HUES48 (cell line): ENCODE measurements at regions not wholly inside any gene's neighbourhood (a gene's known extent, or its start where the extent isn't known, plus 50 kb on each side); places are given as distances from the start of the nearest gene placed in this dataset.
"Not testable (repeated sequence)": the region's sequence is repeated elsewhere in the genome, so short reads cannot be mapped to it uniquely, and the experiment has no call there.

ENCODE experiments used
- H3K27ac ChIP-seq: one replicate; pipeline ENCODE4 v1.7.0; 2013; ENCODE audit warnings: low read depth, low read length, inconsistent platforms
- H3K27me3 ChIP-seq: 2 replicates; pipeline ENCODE4 v1.6.1; 2013; ENCODE audit warnings: mild to moderate bottlenecking, low read length; ENCODE audit not compliant: control insufficient read depth, insufficient read depth
- H3K36me3 ChIP-seq: 2 replicates; pipeline ENCODE4 v1.6.1; 2013; ENCODE audit warnings: low read length; ENCODE audit not compliant: control insufficient read depth, insufficient read depth
- H3K4me1 ChIP-seq: 2 replicates; pipeline ENCODE4 v1.6.1; 2013; ENCODE audit warnings: mild to moderate bottlenecking, low read length; ENCODE audit not compliant: control insufficient read depth, insufficient read depth
- H3K4me3 ChIP-seq: 2 replicates; pipeline ENCODE4 v1.5.1; 2013; ENCODE audit warnings: mild to moderate bottlenecking, low read depth, low read length
- H3K9ac ChIP-seq: 2 replicates; pipeline ENCODE4 v1.6.1; 2013; ENCODE audit warnings: mild to moderate bottlenecking, low read depth, low read length, moderate library complexity
- H3K9me3 ChIP-seq: 2 replicates; pipeline ENCODE4 v1.6.1; 2013; ENCODE audit warnings: low read length; ENCODE audit not compliant: control insufficient read depth, insufficient read depth

DNA sequence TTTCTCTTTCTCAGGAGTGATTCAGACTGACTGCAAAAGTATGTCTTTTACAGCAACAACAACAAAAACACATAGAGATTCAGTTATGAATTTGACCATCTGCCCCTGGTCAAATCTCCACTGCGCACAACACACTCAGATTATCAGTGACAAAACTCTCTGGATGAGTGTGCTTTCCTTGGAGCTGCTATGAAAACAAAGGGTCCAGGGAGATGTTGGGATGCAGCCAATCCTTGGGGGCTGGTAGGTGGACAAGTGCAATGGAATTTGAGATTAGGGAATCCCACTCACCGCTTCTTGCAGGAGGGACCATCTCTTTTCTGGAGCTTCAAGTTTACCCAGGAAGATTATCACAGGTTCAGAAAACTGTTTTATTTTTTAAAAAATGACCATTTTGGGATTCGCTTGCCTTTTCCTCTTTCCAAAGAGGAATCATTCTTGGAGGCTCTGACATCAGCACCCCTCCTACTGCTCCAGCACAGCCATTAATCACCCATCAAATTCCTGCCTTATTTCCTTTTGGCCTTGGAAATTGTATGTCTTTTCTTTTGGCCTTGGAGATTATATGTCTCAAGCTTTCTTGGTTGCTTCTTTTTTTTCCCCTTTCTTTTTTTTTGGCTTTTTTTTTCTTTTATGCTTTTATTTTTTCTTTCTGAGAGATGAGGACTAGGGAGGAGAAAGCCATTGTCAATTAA, 311.8 kb downstream of the TSHZ3 start:
- no peak overlapping the region for H3K9ac ChIP-seq
- H3K27me3 ChIP-seq = no peaks in the 10 kb centered on the region
- H3K4me3 ChIP-seq = no peak overlapping the region
- no peak overlapping the region for H3K27ac ChIP-seq
- H3K36me3 ChIP-seq = no peaks in the 10 kb centered on the region
- no peaks in the 10 kb centered on the region for H3K9me3 ChIP-seq
- H3K4me1 ChIP-seq = no peaks in the 10 kb centered on the region

DNA sequence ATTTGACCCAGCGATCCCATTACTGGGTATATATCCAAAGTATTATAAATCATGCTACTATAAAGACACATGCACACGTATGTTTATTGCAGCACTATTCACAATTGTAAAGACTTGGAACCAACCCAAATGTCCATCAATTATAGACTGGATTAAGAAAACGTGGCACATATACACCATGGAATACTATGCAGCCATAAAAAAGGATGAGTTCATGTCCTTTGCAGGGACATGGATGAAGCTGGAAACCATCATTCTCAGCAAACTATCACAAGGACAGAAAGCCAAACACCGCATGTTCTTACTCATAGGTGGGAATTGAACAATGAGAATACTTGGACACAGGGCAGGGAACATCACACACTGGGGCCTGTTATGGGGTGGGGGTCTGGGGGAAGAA, 317.8 kb downstream of the TSHZ3 start:
- not testable (repeated sequence) for H3K9me3 ChIP-seq, H3K27ac ChIP-seq, H3K27me3 ChIP-seq, H3K4me1 ChIP-seq, H3K9ac ChIP-seq, H3K4me3 ChIP-seq, H3K36me3 ChIP-seq

DNA sequence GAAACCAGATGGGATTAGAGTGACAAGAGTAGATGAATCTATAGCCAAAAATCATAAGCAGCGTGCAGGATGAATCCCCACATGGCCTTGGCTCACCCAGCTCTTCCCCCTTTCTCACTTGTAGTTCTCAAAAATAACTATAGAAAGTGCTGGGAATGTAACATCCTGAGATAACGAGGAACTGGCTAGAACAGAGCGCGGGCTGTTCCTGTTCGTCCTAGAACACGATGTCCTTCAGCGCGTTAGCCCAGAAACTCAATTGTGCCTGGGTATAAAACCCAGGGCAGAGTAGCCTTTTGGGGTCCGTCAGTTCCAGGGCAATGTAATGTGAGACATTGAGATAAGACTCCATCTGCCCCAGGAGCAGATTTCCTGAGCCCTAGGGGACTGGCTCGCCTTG, 326.2 kb downstream of the TSHZ3 start:
- Histone ChIP-seq H3K27me3 (no peaks in the 10 kb centered on the region), H3K27ac (no peak overlapping the region), H3K36me3 (no peaks in the 10 kb centered on the region), H3K9ac (no peak overlapping the region), H3K4me3 (no peak overlapping the region), H3K4me1 (no peaks in the 10 kb centered on the region), H3K9me3 (no peaks in the 10 kb centered on the region)

DNA sequence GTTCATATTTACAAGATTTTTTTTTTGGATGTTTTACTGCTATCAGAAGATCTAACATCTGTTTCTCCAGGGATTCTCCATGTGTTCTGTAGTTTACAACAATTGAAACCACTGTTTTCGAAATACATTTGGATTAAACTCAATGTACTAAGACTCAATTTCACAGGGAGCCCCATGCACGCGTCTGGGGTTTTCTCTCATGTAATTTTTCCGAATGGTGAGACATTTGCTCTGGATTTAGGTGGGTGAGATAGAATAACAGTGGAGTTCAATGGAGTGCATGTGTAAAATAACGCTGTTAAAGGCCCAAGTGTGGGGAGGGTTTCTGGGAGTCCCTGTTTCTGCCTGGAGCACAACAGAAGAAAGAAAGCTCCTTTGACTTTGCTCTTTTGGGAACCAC, 330.3 kb downstream of the TSHZ3 start:
- Histone ChIP-seq H3K36me3 (no peaks in the 10 kb centered on the region), H3K9me3 (no peaks in the 10 kb centered on the region), H3K27ac (no peak overlapping the region), H3K27me3 (no peaks in the 10 kb centered on the region), H3K4me1 (no peaks in the 10 kb centered on the region), H3K9ac (no peak overlapping the region), H3K4me3 (no peak overlapping the region)

DNA sequence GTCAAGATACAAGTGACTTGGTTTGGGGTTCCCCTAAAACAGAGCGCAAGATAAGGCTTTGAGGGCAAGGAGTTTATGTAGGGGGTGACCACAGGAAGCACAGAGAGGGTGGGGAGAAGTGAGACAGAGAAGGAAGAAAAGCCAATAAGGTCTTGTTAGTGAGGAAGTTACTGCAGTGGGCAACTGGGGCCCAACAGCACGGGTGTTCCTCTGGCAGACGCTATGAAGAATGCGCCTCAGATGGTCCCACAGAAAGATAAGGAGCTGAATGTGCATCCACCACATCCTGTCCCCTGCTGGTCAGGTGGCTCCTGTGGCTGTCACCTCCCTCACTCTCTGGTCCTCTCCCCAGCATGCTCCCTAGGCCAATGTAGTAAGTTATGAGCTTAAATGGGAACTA, 333.5 kb downstream of the TSHZ3 start:
- no peak overlapping the region for H3K27ac ChIP-seq
- no peaks in the 10 kb centered on the region for H3K9me3 ChIP-seq
- H3K4me1 ChIP-seq = no peaks in the 10 kb centered on the region
- no peaks in the 10 kb centered on the region for H3K27me3 ChIP-seq
- no peaks in the 10 kb centered on the region for H3K36me3 ChIP-seq
- H3K4me3 ChIP-seq = no peak overlapping the region
- no peak overlapping the region for H3K9ac ChIP-seq

DNA sequence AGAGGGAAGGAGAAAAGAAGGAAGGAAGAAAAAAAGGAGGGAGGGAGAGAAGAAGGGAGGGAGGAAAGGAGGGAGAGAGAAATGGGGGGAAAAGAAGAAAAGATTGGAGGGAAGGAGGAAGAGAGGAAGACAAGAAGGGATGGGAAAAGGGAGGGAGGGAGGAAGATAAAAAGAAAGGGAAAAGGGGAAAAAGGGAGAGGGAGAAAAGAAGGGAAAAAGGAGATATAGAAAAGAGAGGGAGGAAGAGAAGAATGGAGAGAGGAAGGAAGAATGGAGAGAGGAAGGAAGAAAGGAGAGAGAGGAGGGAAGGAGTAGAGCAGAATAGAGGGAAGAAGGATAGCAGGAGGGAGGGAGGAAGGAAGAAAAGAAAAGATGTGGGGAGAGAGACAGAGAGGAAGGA, 334.6 kb downstream of the TSHZ3 start:
- Histone ChIP-seq H3K4me1 (no peaks in the 10 kb centered on the region), H3K9ac (no peak overlapping the region), H3K27me3 (no peaks in the 10 kb centered on the region), H3K9me3 (no peaks in the 10 kb centered on the region), H3K4me3 (no peak overlapping the region), H3K27ac (no peak overlapping the region), H3K36me3 (no peaks in the 10 kb centered on the region)

DNA sequence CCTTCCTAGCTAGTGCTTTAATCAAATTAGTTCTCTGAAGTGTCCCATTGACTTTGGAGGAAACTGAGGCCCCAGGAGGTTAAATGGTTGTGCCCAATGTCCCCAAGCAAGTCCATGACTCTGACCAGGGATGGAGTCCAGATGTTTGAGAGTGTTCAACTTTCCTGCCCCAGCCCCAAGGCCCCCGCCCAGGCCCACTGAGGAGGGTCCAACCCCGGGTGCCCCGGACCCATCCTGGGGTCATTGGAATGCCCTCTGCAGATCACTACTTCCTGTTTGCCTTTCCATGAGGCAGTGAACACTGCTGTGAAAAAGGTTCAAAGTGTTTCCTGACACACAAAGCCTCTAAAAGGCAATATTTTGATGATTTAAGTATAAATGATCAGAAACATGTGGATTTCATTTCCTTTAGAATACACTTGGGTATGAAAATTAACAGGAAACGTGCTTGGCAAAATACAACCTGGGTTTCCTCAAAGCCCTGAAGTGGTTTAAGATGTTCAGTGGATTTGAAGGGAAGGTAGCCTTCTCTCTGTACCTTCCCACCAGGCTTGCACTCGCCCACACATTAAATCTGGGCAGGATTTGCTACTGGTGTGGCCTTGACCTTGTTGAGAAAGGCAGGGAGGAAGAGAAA, 335.7 kb downstream of the TSHZ3 start:
- H3K4me1 ChIP-seq = no peaks in the 10 kb centered on the region
- no peaks in the 10 kb centered on the region for H3K9me3 ChIP-seq
- H3K9ac ChIP-seq = no peak overlapping the region
- no peaks in the 10 kb centered on the region for H3K27me3 ChIP-seq
- no peak overlapping the region for H3K4me3 ChIP-seq
- H3K27ac ChIP-seq = no peak overlapping the region
- no peaks in the 10 kb centered on the region for H3K36me3 ChIP-seq

DNA sequence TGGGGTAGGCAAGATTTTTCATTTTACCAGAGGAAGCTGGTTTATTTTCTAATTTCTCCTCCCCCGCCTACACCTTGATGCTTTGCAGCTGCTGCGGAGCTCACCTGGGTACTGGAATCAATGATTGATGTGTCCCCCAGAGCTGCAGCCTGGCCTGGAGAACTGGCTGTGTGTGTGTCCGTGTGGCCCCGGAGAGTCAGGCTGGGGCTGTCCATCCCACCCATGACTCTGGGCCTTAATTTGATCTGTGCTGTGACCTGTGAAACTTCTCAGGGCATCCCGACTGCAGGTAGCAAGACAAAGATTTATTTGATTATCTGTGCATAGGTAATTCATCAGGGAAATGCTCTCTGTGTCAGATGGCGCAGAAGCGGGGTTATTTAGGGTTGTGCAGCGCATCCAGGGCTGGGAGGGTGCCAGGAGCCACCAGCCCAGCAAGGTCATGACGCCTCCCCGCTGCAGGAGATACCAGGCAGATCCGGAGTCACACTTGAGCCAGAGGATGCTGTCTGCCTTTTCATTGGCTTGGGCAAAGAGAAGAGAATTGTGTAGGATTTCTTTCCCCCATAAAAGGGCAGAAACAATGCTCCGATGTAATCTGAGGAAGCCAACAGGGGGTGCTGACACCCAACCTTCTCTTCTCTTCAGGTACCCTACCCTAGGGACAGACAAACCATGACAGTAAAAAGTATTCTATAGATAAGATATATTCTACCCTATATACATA, 346.6 kb downstream of the TSHZ3 start:
- H3K9ac ChIP-seq = no peak overlapping the region
- no peaks in the 10 kb centered on the region for H3K9me3 ChIP-seq
- no peaks in the 10 kb centered on the region for H3K27me3 ChIP-seq
- H3K27ac ChIP-seq = no peak overlapping the region
- peaks cover 5% of the 10 kb centered on the region; the same call in 1 of the 2 replicates for H3K4me1 ChIP-seq
- H3K36me3 ChIP-seq = no peaks in the 10 kb centered on the region
- H3K4me3 ChIP-seq = no peak overlapping the region

DNA sequence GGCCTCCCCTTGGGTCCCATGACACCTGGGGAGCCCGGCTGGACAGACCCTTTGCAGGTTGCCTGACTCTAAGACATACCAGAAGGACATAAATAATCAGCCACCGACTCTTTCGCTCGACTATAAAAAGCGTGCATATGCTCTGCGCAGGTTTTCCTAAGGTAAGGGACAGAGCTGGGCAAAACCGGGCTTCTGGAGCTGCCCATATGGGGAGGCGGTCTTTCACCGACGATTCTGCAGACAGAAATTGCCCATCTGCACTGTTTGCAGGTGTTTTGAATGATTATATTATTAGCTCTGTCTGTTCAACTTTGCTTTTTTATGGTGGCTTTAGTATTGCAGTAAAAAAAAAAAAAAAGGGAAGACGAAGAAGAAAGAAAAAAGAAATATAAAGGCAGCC, 347.2 kb downstream of the TSHZ3 start:
- Histone ChIP-seq H3K9ac (no peak overlapping the region), H3K27me3 (no peaks in the 10 kb centered on the region), H3K9me3 (no peaks in the 10 kb centered on the region), H3K4me1 (peaks cover 5% of the 10 kb centered on the region; the same call in 1 of the 2 replicates), H3K27ac (no peak overlapping the region), H3K4me3 (no peak overlapping the region), H3K36me3 (no peaks in the 10 kb centered on the region)

DNA sequence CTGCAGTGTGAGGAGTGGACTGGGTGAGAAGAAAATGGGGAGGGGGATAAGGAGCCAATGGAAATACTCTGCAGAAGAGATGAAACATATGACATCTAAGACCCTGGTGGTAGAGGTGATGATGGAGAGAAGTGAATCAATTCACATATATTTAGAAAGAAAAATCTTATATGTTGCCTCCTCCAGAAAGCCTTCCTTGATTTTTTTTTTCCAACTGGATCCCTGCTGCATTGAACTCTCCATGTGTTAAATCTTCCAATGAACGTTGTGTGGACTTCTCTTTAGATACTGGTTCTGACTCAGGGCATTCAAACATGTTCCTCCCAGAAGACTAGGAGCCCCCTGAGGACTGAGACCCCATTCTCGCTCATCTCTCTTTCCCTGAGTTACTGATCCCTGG, 348.3 kb downstream of the TSHZ3 start:
- Histone ChIP-seq H3K9me3 (no peaks in the 10 kb centered on the region), H3K9ac (no peak overlapping the region), H3K4me3 (no peak overlapping the region), H3K4me1 (peaks cover 5% of the 10 kb centered on the region; the same call in 1 of the 2 replicates), H3K27me3 (no peaks in the 10 kb centered on the region), H3K36me3 (no peaks in the 10 kb centered on the region), H3K27ac (no peak overlapping the region)

DNA sequence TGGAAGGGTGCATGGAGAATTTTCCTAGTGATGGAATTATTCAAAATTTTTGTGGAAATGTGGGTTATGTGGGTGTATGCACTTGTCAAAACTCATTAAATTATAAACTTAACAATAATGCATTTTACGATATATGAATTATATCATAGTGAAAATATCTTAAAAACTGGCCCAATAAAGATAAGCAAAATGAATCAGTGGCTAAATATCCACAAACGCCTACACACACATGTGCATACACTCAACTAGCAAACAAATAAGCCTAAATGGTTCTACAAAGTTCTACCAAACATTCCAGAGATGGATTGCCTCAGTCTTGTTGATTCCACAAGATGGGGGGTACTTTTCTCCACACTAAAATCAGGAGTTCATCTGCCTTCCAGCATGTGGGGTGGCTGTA, 349.5 kb downstream of the TSHZ3 start:
- H3K9me3 ChIP-seq = no peaks in the 10 kb centered on the region
- H3K27ac ChIP-seq = no peak overlapping the region
- H3K9ac ChIP-seq = no peak overlapping the region
- H3K4me1 ChIP-seq = peaks cover 5% of the 10 kb centered on the region; the same call in 1 of the 2 replicates
- no peaks in the 10 kb centered on the region for H3K36me3 ChIP-seq
- no peaks in the 10 kb centered on the region for H3K27me3 ChIP-seq
- H3K4me3 ChIP-seq = no peak overlapping the region
